Keratinocyte (primary cell): ENCODE measurements at regions not wholly inside any gene's neighbourhood (a gene's known extent, or its start where the extent isn't known, plus 50 kb on each side); places are given as distances from the start of the nearest gene placed in this dataset.

Experiments
- DNase-seq: peaks from one replicate; pipeline ENCODE4 v3.0.0-alpha.2; 2011; ENCODE audit warnings: low read depth, missing footprints, low spot score
- FAIRE-seq: peaks from 2 replicates; lab custom pipeline; 2011; peaks lifted over from hg19 to GRCh38; lab: Jason Lieb, UNC
- H2AFZ ChIP-seq: 2 replicates; pipeline ENCODE4 v1.6.0; 2012; ENCODE audit warnings: low read length, control low read depth, inconsistent platforms; ENCODE audit not compliant: control insufficient read depth
- H3K27ac ChIP-seq: 2 replicates; pipeline ENCODE4 v1.5.1; 2011; ENCODE audit warnings: low read length; ENCODE audit not compliant: control insufficient read depth, insufficient read depth
- H3K27me3 ChIP-seq: 3 replicates; pipeline ENCODE4 v1.6.0; 2011; ENCODE audit warnings: low read length; ENCODE audit not compliant: control insufficient read depth, insufficient read depth; ENCODE audit errors: extremely low read depth
- H3K36me3 ChIP-seq, 2 experiments: 2 replicates in 1 of 2; 3 replicates in 1 of 2; pipeline ENCODE4 v1.5.1; 2011; ENCODE audit warnings: low read length in 2 of 2, mild to moderate bottlenecking in 1 of 2; ENCODE audit not compliant: control insufficient read depth in 2 of 2, insufficient read depth in 2 of 2; ENCODE audit errors: extremely low read depth in 1 of 2
- H3K4me1 ChIP-seq: 3 replicates; pipeline ENCODE4 v1.5.1; 2011; ENCODE audit warnings: low read length; ENCODE audit not compliant: control insufficient read depth, insufficient read depth; ENCODE audit errors: extremely low read depth
- H3K4me2 ChIP-seq: 3 replicates; pipeline ENCODE4 v1.6.0; 2011; ENCODE audit warnings: low read depth, low read length; ENCODE audit not compliant: control insufficient read depth, insufficient read depth; ENCODE audit errors: extremely low read depth
- H3K4me3 ChIP-seq, 3 experiments: fragments of 200-600 bp in 1 of 3; sonication (generic) in 1 of 3; 2 replicates in 2 of 3; 3 replicates in 1 of 3; pipeline ENCODE4 v1.5.1; 2011 to 2016; ENCODE audit warnings: low read length in 3 of 3, mild to moderate bottlenecking in 3 of 3, control low read depth in 2 of 3, inconsistent platforms in 1 of 3, low read depth in 1 of 3, mixed read lengths in 1 of 3, mixed run types in 1 of 3, moderate library complexity in 1 of 3; ENCODE audit not compliant: control insufficient read depth in 2 of 3, insufficient read depth in 2 of 3; ENCODE audit errors: extremely low read depth in 1 of 3
- H3K79me2 ChIP-seq: 2 replicates; pipeline ENCODE4 v1.6.0; 2012; ENCODE audit warnings: low read length; ENCODE audit not compliant: control insufficient read depth, insufficient read depth
- H3K9ac ChIP-seq: 3 replicates; pipeline ENCODE4 v1.6.0; 2011; ENCODE audit warnings: low read length; ENCODE audit not compliant: control insufficient read depth, insufficient read depth; ENCODE audit errors: extremely low read depth
- H3K9me1 ChIP-seq: 3 replicates; pipeline ENCODE4 v1.6.0; 2011; ENCODE audit warnings: low read length; ENCODE audit not compliant: control insufficient read depth, insufficient read depth; ENCODE audit errors: extremely low read depth
- H3K9me3 ChIP-seq: 2 replicates; pipeline ENCODE4 v1.5.1; 2012; ENCODE audit warnings: low read depth, low read length; ENCODE audit not compliant: control insufficient read depth
- H4K20me1 ChIP-seq: 3 replicates; pipeline ENCODE4 v1.6.0; 2011; ENCODE audit warnings: low read length; ENCODE audit not compliant: control insufficient read depth, insufficient read depth; ENCODE audit errors: extremely low read depth
- CTCF ChIP-seq, 3 experiments: IDR thresholded peaks in 1 of 3; conservative IDR thresholded peaks in 1 of 3; optimal IDR thresholded peaks in 1 of 3; 2 replicates in 2 of 3; 3 replicates in 1 of 3; pipeline versions ENCODE3 to v1.5.1; 2011; ENCODE audit warnings: low read length in 3 of 3, mild to moderate bottlenecking in 3 of 3, moderate library complexity in 2 of 3, control low read depth in 1 of 3, inconsistent platforms in 1 of 3; ENCODE audit not compliant: insufficient read depth in 2 of 3; ENCODE audit errors: extremely low read depth in 1 of 3
- EZH2 ChIP-seq: IDR thresholded peaks from one replicate; pipeline ENCODE4 v1.6.1; 2012; ENCODE audit warnings: inconsistent platforms, mild to moderate bottlenecking, low read length, moderate library complexity
- dilution Hi-C: fragments of 300-500 bp; cut with MboI; formaldehyde crosslinking; loops from one replicate; pipeline ENCODE4 v1.7.0; 2020; ENCODE audit warnings: low sequenced_read_pairs; ENCODE audit not compliant: extremely low pct_ligation_motif_present

GRCh38 chr7:89655946-89656345 lies 498.3 kb upstream of the STEAP1 start:
- H3K27me3 ChIP-seq: no peaks in the 10 kb centered on the region
- H3K9me1 ChIP-seq: no peaks in the 10 kb centered on the region
- no peak overlapping the region for H3K9ac ChIP-seq
- no peak overlapping the region for H3K27ac ChIP-seq
- no peaks in the 10 kb centered on the region for H4K20me1 ChIP-seq
- no peaks in the 10 kb centered on the region for H3K9me3 ChIP-seq
- no peak for DNase-seq
- no peak overlapping the region for H2AFZ ChIP-seq
- dilution Hi-C loops: no loop called here
- TF ChIP-seq CTCF (optimal IDR thresholded peaks at IDR 0.05 in 1 of 3, IDR thresholded peaks at IDR 0.05 in 1 of 3, conservative IDR thresholded peaks at IDR 0.05 in 1 of 3; ENCODE audit: extremely low read depth in 1 of 3, insufficient read depth in 2 of 3, low read length in 3 of 3): no peak
- H3K79me2 ChIP-seq: no peaks in the 10 kb centered on the region
- no peak overlapping the region for H3K4me2 ChIP-seq
- no peak for FAIRE-seq
- no peak overlapping the region for H3K4me3 ChIP-seq
- no peaks in the 10 kb centered on the region for H3K36me3 ChIP-seq
- no peaks in the 10 kb centered on the region for H3K4me1 ChIP-seq

- no peak overlapping the region for H3K27ac ChIP-seq
- no peaks in the 10 kb centered on the region for H3K9me1 ChIP-seq
- no peak overlapping the region for H2AFZ ChIP-seq
- no peaks in the 10 kb centered on the region for H4K20me1 ChIP-seq
- H3K4me1 ChIP-seq: no peaks in the 10 kb centered on the region
- no peak overlapping the region for H3K4me2 ChIP-seq
- FAIRE-seq (no peak), DNase-seq (no peak)
- no peaks in the 10 kb centered on the region for H3K79me2 ChIP-seq
- H3K27me3 ChIP-seq: no peaks in the 10 kb centered on the region
- no peak for TF ChIP-seq EZH2
- TF ChIP-seq CTCF (optimal IDR thresholded peaks at IDR 0.05 in 1 of 3, IDR thresholded peaks at IDR 0.05 in 1 of 3, conservative IDR thresholded peaks at IDR 0.05 in 1 of 3; ENCODE audit: extremely low read depth in 1 of 3, insufficient read depth in 2 of 3, low read length in 3 of 3): no peak
- H3K9me3 ChIP-seq: no peaks in the 10 kb centered on the region
- H3K36me3 ChIP-seq: no peaks in the 10 kb centered on the region
- H3K4me3 ChIP-seq: no peak overlapping the region
- dilution Hi-C loops: no loop called here
- no peak overlapping the region for H3K9ac ChIP-seq
Observed at GRCh38 chr7:89661876-89662275, 492.4 kb upstream of the STEAP1 start.
